ENCODE measurements at regions not wholly inside any gene's neighbourhood (a gene's known extent, or its start where the extent isn't known, plus 50 kb on each side); places are given as distances from the start of the nearest gene placed in this dataset.

DNA sequence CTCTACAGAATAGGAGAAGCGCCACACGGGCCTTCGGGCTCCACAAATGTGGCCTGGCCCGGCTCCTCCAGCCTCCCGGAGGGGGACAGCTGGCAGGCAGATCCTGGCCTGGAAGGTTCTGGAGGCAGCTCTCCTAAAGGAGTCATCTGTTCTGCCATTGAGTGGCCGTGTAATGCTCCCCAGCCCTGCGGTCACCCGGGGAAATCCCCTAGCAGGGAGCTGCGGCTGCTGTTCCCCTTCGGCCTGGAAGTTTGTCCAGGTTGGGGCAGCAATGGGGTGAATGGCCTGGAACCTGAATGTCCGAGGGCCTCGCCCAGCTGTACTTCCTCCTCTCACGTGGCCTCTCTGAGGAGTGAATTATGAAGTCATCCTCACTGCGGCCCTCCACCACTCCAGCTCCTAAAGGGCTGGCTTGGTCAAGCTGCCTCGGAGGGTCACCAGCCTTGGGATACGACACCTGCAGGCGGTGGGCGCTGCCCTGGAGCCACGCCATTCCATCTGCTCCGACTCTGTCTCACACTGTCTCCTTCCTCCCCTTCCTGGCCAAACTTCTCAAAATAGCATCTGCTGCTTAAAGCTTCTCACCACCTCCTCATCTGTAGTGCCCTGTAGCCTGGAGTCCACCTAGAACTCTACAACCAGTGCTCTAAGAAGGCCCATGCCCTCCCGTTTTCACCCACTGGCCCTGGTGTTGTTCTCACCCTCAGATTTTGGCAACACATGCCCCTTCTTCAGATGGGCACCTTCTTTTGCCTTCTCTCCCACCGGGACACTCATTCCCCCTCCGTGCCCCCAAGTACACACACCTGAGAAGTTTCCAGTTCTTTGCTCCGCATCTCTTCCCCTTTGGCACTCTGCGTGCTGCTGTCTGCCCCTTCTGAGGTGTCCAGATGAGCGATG lies 54.4 kb upstream of the TMPRSS2 start:
- intact Hi-C loops (cut with DNase I): no loop called here
- no peak for DNase-seq (ENCODE audit: low spot score)

DNA sequence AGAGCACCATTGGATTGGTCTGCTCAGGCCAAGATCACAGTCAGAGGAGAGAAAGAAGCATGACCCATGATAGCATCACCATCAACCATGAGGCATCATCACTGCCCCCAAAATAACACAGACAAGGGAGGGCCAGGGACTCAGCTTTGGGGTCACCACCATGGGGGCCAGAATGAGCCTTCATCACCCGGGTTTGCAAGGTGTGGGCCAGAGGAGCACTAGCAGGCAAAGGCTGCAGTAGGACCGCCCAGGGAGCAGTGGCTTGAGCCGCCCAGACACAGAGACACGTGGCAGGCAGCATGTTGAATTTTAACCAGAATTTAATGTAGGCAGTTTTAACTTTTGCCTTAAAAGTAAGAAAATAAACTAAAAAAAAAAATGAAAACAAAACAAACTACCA lies 53.7 kb upstream of the TMPRSS2 start:
- no peak for DNase-seq (ENCODE audit: low spot score)
- intact Hi-C loops (cut with DNase I): no loop called here

DNA sequence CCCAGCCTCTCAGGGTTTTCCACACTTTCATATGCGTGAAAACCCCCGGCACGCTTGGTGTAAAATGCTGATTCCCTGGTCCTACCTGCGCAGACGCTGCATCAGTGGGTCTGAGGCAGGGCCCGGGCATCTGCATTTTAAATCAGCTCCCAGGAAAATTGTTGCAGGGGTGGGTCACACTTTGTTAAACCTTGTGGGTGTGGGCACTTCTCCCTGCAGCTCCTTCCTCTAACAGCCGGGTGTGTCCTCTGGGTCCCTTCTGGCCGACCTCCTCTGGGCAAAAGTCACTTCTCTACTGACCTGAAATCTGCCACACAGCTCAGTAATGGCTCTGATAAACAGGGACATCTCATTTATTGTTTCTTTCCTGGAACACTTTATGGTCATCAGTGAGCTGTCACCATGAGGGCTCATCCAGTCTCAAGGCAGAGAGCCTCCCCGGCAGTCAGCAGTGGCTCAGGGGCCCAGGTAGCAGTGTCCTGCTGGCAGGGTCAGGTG lies 52.8 kb upstream of the TMPRSS2 start:
- no peak for DNase-seq (ENCODE audit: low spot score)
- intact Hi-C loops (cut with DNase I): no loop called here

DNA sequence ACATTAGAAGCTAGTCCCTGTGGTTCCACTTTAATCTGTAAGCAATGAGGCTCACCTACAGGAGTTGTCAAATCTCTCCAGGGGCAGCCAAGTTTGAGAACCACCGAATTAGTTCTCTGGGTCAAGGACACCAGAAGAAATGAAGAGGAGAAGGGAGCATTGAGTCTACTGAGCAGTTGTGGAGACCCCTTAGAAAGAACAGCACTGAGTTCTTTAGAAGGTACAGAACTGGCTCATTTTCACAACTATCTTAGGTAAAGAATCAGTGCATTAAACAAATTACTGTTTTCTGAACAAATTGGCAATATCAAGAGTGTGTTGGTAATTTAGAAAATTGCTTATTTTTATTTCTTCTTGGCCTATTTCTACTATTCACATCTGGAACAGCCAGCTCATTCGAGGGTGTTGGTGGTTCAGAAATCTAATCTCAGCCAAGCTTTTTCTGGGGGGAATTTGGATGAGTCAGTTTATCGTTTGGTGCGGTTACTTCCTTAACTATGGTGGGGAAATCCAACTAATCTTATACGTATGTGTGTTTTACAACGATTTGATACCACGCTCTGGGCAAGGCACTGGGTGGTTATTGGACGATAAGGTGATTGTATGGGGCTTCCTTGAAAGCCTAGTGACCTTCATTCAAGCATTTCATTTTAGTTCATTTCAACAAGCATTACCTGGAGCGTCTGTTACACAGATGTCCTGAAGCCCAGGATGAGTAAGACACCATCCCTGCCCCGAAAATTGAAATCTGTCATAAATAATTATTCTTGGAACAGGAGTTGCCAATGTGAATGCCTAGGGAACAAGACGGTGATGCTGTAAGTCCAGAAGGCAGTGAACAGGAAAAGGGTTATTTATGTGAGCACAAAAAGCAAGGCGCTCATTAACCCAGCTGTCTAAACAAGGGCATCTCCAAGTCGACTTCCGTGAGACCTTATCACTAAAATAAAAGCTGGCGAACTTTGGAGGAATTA lies 52.0 kb upstream of the TMPRSS2 start:
- intact Hi-C loops (cut with DNase I): no loop called here
- no peak for DNase-seq (ENCODE audit: low spot score)

DNA sequence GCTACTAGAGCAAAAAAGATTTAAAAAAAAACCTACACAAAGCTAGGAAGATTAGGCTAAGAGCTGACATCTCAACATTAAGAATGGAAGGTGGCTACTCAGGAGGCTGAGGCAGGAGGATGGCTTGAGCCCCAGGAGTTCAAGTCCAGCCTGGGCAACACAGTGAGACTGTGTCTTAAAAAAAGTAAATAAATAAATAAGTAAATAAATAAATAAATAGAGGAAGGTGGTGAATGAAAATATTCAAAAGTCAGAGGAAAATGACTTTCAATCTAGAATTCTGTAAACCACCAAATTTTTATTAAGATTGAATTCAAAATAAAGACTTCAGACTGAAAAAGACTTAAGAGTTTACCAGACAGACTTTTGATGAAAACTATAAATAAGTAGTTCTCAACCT lies 50.9 kb upstream of the TMPRSS2 start:
- no peak for DNase-seq (ENCODE audit: low spot score)
- intact Hi-C loops (cut with DNase I): no loop called here

DNA sequence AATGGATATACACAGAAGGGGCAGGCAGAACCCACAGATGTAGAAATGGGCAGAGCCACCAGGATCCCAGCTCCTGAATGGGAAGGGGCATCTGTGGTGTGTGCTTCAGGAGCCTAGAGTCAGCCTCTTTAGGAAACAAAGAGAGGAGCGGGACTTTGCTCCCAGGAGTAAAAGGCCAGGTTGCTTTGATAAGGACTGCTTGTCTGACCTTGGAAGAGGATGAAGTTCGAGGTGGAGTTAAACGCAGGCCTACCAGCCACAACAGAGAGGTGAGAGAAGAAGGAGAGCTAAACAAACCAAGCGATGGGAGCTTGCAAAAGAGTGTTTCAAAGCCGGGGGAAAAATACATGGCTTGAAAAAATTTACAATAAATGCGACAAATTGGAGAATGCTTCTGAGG lies 49.9 kb upstream of the TMPRSS2 start:
- intact Hi-C loops (cut with DNase I): no loop called here
- no peak for DNase-seq (ENCODE audit: low spot score)

All from posterior vena cava (tissue), 2 donors.